22Rv1 (cell line): ENCODE measurements at regions not wholly inside any gene's neighbourhood (a gene's known extent, or its start where the extent isn't known, plus 50 kb on each side); places are given as distances from the start of the nearest gene placed in this dataset.
A peak's percentile ranks its signal among the peaks of the same experiment; 100 is the strongest.
"Not testable (repeated sequence)": the region's sequence is repeated elsewhere in the genome, so short reads cannot be mapped to it uniquely, and the experiment has no call there.

Experiments
- H3K27ac ChIP-seq: fragments of 450-650 bp; 2 replicates; pipeline ENCODE4 v1.5.1; 2017
- ZFX ChIP-seq: fragments of 450-650 bp; IDR thresholded peaks from 2 replicates; pipeline ENCODE4 v1.6.1; 2017; ENCODE audit warnings: antibody characterized with exemption, borderline replicate concordance
- TF ChIP-seq, protein P1 (sequence below): fragments of 450-650 bp; IDR thresholded peaks from 2 replicates; pipeline ENCODE4 v1.5.1; 2017; ENCODE audit warnings: mild to moderate bottlenecking

DNA sequence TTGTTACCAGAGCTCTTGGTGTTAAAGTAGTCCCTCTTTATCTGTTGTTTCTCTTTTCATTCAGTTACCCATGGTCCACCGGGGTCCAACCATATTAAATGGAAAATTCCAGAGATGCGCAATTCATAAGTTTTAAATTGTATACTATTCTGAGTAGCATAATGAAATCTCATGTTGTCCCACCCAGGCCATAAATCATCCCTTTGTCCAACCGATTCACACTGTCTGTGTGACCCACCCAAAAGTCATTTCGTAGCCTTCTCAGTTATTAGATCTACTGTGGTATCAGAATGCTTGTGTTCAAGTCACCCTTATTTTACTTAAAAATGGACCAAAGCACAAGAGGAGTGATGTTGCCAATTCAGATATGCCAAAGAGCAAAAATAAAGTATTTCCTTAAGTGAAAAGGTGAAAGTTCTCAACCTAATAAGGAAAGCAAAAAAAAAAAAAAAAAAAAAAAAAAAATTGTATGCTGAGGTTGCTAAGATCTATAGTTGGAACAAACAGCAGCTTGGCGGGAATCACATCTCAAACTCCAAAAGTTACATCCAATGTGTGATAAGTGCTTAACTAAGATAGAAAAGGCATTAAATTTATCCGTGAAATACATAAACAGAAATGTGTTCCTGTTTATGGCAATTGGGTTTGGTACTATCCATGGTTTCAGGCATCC, 106.8 kb upstream of the GPBP1 start:
- no peak for TF ChIP-seq ZFX

DNA sequence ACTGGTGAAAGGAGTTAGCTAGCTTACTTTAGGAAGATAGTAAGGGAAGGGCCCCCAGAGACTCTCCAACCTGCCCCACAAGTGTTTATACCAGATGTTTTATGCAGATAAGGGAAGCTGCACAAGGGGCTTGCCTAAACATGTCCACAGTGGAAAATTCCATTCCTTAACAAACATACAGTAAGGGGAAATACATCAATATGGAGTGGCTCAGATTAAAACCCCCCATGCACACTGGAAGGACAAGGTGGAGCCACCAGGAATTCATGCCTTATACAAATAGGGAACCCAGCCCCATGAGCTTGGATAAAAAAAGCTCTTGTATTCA, 106.3 kb upstream of the GPBP1 start:
- TF ChIP-seq ZFX = no peak
- TF ChIP-seq, protein P1, sequence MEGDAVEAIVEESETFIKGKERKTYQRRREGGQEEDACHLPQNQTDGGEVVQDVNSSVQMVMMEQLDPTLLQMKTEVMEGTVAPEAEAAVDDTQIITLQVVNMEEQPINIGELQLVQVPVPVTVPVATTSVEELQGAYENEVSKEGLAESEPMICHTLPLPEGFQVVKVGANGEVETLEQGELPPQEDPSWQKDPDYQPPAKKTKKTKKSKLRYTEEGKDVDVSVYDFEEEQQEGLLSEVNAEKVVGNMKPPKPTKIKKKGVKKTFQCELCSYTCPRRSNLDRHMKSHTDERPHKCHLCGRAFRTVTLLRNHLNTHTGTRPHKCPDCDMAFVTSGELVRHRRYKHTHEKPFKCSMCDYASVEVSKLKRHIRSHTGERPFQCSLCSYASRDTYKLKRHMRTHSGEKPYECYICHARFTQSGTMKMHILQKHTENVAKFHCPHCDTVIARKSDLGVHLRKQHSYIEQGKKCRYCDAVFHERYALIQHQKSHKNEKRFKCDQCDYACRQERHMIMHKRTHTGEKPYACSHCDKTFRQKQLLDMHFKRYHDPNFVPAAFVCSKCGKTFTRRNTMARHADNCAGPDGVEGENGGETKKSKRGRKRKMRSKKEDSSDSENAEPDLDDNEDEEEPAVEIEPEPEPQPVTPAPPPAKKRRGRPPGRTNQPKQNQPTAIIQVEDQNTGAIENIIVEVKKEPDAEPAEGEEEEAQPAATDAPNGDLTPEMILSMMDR = no peak
- H3K27ac ChIP-seq = no peak overlapping the region

More for the DNA sequence above, 106.8 kb upstream of the GPBP1 start:
- H3K27ac ChIP-seq = no peak overlapping the region

DNA sequence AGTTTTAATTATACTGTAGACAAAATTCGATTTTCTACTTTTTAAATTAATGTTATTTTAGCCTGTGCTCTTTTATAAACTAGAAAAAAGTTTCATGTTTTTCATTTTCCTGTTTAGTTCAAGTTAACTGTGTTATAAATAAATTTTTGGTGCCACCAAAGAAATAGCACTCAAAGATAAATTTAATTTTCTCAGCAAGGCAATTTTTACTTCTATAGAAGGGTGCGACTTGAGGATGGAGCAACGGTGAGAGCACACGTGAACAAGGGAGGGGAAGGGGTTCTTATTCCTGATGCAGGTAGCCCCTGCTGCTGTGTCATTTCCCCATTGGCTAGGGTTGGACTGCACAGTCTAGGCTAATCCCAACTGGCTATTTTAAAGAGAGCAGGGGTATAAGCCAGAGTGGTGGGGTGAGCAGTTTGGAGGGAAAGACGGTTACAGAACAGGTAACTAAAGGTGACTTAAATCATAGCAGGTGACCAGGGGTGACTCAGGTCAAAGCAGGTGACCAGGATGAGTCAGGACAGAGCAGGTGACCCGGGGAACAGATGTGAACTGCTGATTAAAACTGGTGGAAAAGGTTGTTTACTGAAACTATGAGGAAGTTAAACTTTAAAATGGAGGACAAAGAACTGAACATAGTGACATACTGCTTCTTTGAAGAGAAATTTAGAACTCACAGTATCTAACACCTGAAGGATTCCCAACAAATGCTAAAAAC, 104.6 kb upstream of the GPBP1 start:
- TF ChIP-seq, protein P1 = no peak
- TF ChIP-seq ZFX = no peak

DNA sequence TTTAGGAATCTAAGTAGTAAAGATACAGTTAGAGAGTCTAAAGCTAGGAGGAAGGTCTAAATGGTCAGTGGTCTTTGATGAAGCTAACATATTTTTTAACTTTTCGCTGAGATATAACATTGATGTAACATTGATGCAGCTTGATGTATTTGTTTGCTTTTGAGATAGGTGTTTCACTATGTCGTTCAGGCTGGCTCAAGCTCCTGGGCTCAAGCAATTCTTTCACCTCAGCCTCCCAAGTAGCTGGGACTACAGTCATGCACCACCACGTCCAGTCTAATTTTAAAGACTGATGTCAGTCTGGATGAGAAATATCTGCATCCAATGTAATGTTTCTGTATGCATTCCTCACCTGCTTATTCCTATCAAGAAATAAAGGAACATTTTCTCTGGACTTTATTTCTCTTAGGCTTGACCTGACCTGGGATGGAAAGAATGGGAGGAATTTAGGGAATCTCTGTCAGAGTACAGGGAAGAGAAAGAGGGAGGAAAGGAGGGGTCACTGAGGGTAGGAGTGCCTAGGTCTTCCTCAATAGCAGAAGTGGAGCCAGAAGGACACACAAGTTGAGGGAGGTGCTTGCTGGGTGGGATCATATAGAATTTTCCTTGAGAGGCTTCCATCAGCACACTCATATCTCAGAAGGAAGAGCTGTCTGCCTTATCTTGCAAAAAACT, 101.5 kb upstream of the GPBP1 start:
- H3K27ac ChIP-seq = no peak overlapping the region
- TF ChIP-seq ZFX = no peak
- TF ChIP-seq, protein P1 = no peak

More for the DNA sequence above, 104.6 kb upstream of the GPBP1 start:
- no peak overlapping the region for H3K27ac ChIP-seq

DNA sequence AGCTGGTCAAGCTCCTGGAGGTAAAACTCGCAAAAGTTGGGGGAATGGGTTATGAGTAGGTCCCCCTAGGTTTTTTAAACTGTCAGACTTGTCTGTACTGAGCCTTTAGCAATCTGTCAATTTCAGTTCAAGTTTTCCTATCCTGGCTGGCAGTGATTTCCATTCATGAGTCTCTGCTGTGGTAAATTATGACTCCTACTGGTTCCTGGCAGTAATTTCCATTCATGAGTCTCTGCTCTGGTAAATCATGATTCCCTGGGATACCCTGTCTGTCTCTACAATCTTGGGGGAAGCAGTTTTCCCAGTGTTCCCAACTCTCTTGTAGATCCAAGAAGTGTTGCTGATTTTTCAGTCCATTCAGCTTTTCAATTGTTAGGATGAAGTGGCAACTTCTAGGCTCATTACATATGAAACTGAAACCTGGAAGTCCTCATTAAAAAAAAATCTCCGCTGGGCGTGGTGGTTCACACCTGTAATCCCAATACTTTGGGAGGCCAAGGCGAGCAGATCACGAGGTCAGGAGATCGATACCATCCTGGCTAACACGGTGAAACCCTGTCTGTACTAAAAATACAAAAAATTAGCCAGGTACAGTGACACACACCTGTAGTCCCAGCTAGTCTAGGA, 91.3 kb upstream of the GPBP1 start:
- no peak overlapping the region for H3K27ac ChIP-seq
- no peak for TF ChIP-seq ZFX
- TF ChIP-seq, protein P1 = peak; percentile 25

DNA sequence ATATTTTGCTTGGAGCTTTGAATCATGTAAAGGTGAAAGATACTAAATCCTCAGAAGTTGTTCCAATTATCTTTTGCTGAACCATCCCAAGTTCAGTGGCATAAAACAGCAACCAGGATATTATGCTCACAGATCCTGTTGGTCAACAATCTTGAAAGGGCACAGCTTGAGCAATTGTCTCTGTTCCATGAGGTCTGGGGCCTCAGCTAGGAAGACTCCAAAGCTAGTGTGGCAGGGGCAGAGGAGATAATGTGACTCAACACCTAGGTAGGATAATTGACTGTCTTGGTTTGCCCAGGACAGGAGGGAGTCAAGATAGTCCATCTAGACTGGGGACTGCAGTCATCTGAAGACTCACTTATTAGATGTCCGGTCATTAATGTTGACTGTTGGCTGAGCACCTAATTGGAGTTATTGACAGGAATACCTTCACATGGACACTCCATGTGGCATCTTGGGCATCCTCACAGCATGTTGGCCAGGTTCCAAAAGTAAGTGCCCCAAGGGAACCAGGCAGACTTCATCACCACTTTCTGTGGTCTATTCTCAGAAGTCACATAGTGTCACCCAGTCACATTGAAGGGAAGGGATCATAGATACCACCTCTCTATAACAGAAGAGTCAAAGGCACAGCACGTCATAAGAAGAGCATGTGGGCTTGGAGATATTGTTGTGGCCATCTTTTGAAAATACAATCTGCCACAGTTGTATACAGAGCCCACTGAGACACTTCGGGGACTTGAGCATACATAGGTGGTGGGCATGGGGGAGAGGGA, 88.4 kb upstream of the GPBP1 start:
- no peak overlapping the region for H3K27ac ChIP-seq
- TF ChIP-seq, protein P1 = no peak
- no peak for TF ChIP-seq ZFX

DNA sequence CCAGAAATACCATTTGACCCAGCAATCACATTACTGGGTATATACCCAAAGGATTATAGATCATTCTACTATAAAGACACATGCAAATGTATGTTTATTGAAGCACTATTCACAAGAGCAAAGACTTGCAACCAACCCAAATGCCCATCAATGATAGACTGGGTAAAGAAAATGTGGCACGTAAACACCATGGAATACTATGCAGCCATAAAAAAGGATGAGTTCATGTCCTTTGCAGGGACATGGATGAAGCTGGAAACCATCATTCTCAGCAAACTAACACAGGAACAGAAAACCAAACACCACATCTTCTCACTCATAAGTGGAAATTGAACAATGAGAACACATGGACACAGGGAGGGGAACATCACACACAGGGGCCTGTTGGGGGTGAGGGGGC, 85.9 kb upstream of the GPBP1 start:
- H3K27ac ChIP-seq = not testable (repeated sequence)
